ENCODE measurements at regions not wholly inside any gene's neighbourhood (a gene's known extent, or its start where the extent isn't known, plus 50 kb on each side); places are given as distances from the start of the nearest gene placed in this dataset.

DNA sequence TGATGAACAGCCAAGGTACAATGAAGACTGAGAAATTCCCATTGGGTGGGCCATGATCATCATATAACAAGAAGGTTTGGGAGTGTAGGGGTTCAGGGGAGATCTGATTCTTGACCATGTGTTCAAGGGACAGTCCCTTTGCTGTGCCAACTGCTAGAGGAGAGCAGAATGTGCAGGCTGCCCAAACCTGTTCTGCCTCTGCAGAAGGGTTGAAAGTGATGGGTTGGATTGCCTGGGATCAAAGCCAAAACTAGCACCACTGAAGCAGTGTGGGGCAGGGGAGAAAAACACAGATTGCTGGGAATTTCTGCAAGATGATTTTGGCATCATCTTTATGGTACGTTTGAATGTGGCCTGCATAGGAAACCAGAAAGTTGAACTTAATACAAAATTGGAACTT, 303.9 kb downstream of the OTUD1 start:
- H3K9ac ChIP-seq (ENCODE audit: low read depth, low read length), result no peak overlapping the region
- DNase-seq (no peak), ATAC-seq (ENCODE audit: insufficient read depth, low read depth) (no peak)
- no peaks in the 10 kb centered on the region for H3K27me3 ChIP-seq (ENCODE audit: insufficient read depth, low read length, poor library complexity)
- H3K79me2 ChIP-seq (ENCODE audit: insufficient read depth, low read length), result no peaks in the 10 kb centered on the region
- H3K4me2 ChIP-seq (ENCODE audit: insufficient read depth, low read length), result no peak overlapping the region
- no peak overlapping the region for H3K27ac ChIP-seq (ENCODE audit: low read length)
- no peak overlapping the region for H2AFZ ChIP-seq (ENCODE audit: low read depth, low read length)
- TF ChIP-seq EZH2 (IDR thresholded peaks at IDR 0.05; ENCODE audit: borderline replicate concordance, low read depth, low read length, severe bottlenecking), result no peak
- TF ChIP-seq, protein P1, sequence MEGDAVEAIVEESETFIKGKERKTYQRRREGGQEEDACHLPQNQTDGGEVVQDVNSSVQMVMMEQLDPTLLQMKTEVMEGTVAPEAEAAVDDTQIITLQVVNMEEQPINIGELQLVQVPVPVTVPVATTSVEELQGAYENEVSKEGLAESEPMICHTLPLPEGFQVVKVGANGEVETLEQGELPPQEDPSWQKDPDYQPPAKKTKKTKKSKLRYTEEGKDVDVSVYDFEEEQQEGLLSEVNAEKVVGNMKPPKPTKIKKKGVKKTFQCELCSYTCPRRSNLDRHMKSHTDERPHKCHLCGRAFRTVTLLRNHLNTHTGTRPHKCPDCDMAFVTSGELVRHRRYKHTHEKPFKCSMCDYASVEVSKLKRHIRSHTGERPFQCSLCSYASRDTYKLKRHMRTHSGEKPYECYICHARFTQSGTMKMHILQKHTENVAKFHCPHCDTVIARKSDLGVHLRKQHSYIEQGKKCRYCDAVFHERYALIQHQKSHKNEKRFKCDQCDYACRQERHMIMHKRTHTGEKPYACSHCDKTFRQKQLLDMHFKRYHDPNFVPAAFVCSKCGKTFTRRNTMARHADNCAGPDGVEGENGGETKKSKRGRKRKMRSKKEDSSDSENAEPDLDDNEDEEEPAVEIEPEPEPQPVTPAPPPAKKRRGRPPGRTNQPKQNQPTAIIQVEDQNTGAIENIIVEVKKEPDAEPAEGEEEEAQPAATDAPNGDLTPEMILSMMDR (IDR thresholded peaks at IDR 0.05; ENCODE audit: borderline replicate concordance, extremely low read depth, low read length, poor library complexity, severe bottlenecking), result no peak
- H3K4me3 ChIP-seq (ENCODE audit: low read depth in 1 of 2, low read length in 2 of 2), result no peak overlapping the region
- no peaks in the 10 kb centered on the region for H3K9me3 ChIP-seq (ENCODE audit: insufficient read depth, low read length, severe bottlenecking)
- H3K4me1 ChIP-seq (ENCODE audit: insufficient read depth, low read length), result no peaks in the 10 kb centered on the region
- no peaks in the 10 kb centered on the region for H3K36me3 ChIP-seq (ENCODE audit: insufficient read depth, low read length)
- no peaks in the 10 kb centered on the region for H4K20me1 ChIP-seq (ENCODE audit: insufficient read depth, low read length)

DNA sequence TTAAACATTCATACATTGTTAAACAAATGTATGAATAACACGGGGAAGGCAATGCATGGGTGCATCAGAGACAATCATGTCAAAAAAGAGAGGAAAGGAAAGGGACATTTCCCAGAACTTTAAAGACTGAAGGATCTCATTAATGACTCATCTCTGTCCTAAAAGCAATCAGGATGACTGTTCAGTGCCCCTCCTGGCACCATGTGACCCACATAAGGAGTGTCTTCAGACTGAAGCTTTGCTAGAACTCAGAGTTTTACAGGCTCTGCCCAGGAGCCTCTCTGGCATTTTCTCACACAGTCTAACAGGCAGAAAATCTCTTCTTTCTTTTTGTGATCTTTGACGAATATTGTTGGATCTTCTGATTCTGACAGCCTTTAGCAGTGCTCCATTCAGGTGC, 315.3 kb downstream of the OTUD1 start:
- no peak overlapping the region for H2AFZ ChIP-seq (ENCODE audit: low read depth, low read length)
- H4K20me1 ChIP-seq (ENCODE audit: insufficient read depth, low read length), result no peaks in the 10 kb centered on the region
- ATAC-seq (ENCODE audit: insufficient read depth, low read depth) (no peak), DNase-seq (no peak)
- no peaks in the 10 kb centered on the region for H3K27me3 ChIP-seq (ENCODE audit: insufficient read depth, low read length, poor library complexity)
- no peak overlapping the region for H3K27ac ChIP-seq (ENCODE audit: low read length)
- H3K4me2 ChIP-seq (ENCODE audit: insufficient read depth, low read length), result no peak overlapping the region
- H3K9me3 ChIP-seq (ENCODE audit: insufficient read depth, low read length, severe bottlenecking), result no peaks in the 10 kb centered on the region
- H3K36me3 ChIP-seq (ENCODE audit: insufficient read depth, low read length), result no peaks in the 10 kb centered on the region
- no peaks in the 10 kb centered on the region for H3K4me1 ChIP-seq (ENCODE audit: insufficient read depth, low read length)
- no peak for TF ChIP-seq EZH2 (IDR thresholded peaks at IDR 0.05; ENCODE audit: borderline replicate concordance, low read depth, low read length, severe bottlenecking)
- TF ChIP-seq, protein P1 (IDR thresholded peaks at IDR 0.05; ENCODE audit: borderline replicate concordance, extremely low read depth, low read length, poor library complexity, severe bottlenecking), result no peak
- H3K4me3 ChIP-seq (ENCODE audit: low read depth in 1 of 2, low read length in 2 of 2), result no peak overlapping the region
- no peak overlapping the region for H3K9ac ChIP-seq (ENCODE audit: low read depth, low read length)
- no peaks in the 10 kb centered on the region for H3K79me2 ChIP-seq (ENCODE audit: insufficient read depth, low read length)

DNA sequence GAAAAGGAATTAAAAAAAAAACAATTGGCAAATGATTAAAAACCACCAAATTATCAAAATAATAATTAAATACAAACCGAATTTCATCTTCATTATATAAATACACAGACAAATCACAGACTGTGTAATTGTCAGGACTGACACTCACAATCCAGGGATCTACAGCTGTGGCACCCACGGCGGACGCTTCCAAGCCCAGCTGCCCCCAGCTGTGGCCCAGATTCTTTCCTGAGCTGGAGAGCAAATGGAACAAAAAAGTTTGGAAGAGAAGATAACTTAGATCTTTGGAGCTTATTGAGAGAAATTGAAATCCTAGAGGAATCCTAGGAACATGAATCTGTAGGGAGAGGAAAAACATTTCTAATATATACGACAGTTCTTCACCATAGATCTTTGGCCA, 316.1 kb downstream of the OTUD1 start:
- DNase-seq (no peak), ATAC-seq (ENCODE audit: insufficient read depth, low read depth) (no peak)
- H3K4me3 ChIP-seq (ENCODE audit: low read depth in 1 of 2, low read length in 2 of 2), result no peak overlapping the region
- no peak overlapping the region for H3K4me2 ChIP-seq (ENCODE audit: insufficient read depth, low read length)
- no peaks in the 10 kb centered on the region for H3K9me3 ChIP-seq (ENCODE audit: insufficient read depth, low read length, severe bottlenecking)
- no peak overlapping the region for H3K27ac ChIP-seq (ENCODE audit: low read length)
- H4K20me1 ChIP-seq (ENCODE audit: insufficient read depth, low read length), result no peaks in the 10 kb centered on the region
- H3K9ac ChIP-seq (ENCODE audit: low read depth, low read length), result no peak overlapping the region
- no peaks in the 10 kb centered on the region for H3K27me3 ChIP-seq (ENCODE audit: insufficient read depth, low read length, poor library complexity)
- no peak for TF ChIP-seq EZH2 (IDR thresholded peaks at IDR 0.05; ENCODE audit: borderline replicate concordance, low read depth, low read length, severe bottlenecking)
- TF ChIP-seq, protein P1 (IDR thresholded peaks at IDR 0.05; ENCODE audit: borderline replicate concordance, extremely low read depth, low read length, poor library complexity, severe bottlenecking), result no peak
- no peak overlapping the region for H2AFZ ChIP-seq (ENCODE audit: low read depth, low read length)
- no peaks in the 10 kb centered on the region for H3K36me3 ChIP-seq (ENCODE audit: insufficient read depth, low read length)
- no peaks in the 10 kb centered on the region for H3K79me2 ChIP-seq (ENCODE audit: insufficient read depth, low read length)
- H3K4me1 ChIP-seq (ENCODE audit: insufficient read depth, low read length), result no peaks in the 10 kb centered on the region

DNA sequence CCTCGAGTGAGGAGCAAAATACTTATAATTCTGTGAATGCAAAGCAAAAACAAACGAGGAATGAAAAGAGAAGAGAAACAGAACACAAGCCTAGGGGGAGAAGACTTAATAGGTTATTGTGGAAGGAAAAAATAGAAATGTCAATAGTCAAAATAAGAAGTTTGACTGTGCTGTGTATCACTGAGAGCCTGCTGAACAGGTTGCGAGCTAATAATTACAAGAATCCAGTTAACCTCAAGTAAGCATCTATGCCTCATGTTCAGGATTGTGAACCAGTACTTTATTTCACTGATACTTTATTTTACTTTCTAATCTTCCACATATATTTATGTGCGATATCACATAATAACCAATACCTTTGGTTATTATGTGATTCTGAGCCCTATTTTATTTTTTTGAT, 316.7 kb downstream of the OTUD1 start:
- H4K20me1 ChIP-seq (ENCODE audit: insufficient read depth, low read length), result no peaks in the 10 kb centered on the region
- no peak overlapping the region for H3K27ac ChIP-seq (ENCODE audit: low read length)
- no peak for TF ChIP-seq EZH2 (IDR thresholded peaks at IDR 0.05; ENCODE audit: borderline replicate concordance, low read depth, low read length, severe bottlenecking)
- TF ChIP-seq, protein P1 (IDR thresholded peaks at IDR 0.05; ENCODE audit: borderline replicate concordance, extremely low read depth, low read length, poor library complexity, severe bottlenecking), result no peak
- H3K4me3 ChIP-seq (ENCODE audit: low read depth in 1 of 2, low read length in 2 of 2), result no peak overlapping the region
- H3K9ac ChIP-seq (ENCODE audit: low read depth, low read length), result no peak overlapping the region
- ATAC-seq (ENCODE audit: insufficient read depth, low read depth) (no peak), DNase-seq (no peak)
- H3K9me3 ChIP-seq (ENCODE audit: insufficient read depth, low read length, severe bottlenecking), result no peaks in the 10 kb centered on the region
- no peaks in the 10 kb centered on the region for H3K79me2 ChIP-seq (ENCODE audit: insufficient read depth, low read length)
- H3K36me3 ChIP-seq (ENCODE audit: insufficient read depth, low read length), result no peaks in the 10 kb centered on the region
- H3K4me2 ChIP-seq (ENCODE audit: insufficient read depth, low read length), result no peak overlapping the region
- no peak overlapping the region for H2AFZ ChIP-seq (ENCODE audit: low read depth, low read length)
- H3K4me1 ChIP-seq (ENCODE audit: insufficient read depth, low read length), result no peaks in the 10 kb centered on the region
- no peaks in the 10 kb centered on the region for H3K27me3 ChIP-seq (ENCODE audit: insufficient read depth, low read length, poor library complexity)

Data from DND-41 (cell line).